GM21529 (cell line): ENCODE measurements at regions not wholly inside any gene's neighbourhood (a gene's known extent, or its start where the extent isn't known, plus 50 kb on each side); places are given as distances from the start of the nearest gene placed in this dataset.
"Not testable (repeated sequence)": the region's sequence is repeated elsewhere in the genome, so short reads cannot be mapped to it uniquely, and the experiment has no call there.

Experiments used
- ATAC-seq: cut with Tn5 transposase; IDR thresholded peaks from one replicate; pipeline ENCODE4 v1.9.1; 2021; ENCODE audit not compliant: unreplicated experiment

DNA sequence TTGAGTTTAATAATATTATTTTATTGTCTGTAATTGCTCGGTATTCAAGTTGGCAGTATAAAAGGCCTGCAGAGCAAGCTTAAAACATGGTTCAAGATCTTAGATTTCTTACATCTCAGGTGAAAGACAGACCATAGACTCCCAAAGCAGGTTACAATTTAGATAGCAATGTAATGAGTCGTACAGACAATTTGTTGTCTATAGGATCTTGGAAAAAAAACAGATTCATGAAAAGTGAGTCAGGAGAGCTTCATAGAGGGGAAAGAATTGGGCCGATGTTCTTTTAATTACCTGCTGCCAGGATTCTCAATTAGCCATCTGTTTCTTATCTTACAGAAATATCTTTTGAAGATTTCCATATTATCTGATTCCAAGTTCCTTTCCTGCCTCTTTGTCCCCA lies 111.5 kb upstream of the IKBKE start:
- ATAC-seq = not testable (repeated sequence)

DNA sequence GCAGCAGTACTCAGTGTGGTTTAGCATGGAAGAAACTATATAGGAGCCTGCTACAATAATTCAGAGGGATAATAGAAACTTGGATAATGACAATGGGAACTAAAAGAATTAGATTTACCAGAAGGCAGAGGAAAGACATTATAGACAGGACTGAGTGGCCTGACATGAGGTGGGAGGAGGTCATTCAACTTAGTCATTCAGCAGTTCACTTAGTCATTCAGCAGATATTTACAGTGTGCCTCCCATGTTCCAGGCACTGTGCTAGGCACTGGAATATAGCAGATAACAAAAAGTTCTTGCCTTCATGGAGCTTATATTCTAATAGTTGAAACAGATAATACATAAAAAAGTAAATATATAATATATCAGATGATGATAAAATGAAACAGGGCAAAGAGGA lies 110.9 kb upstream of the IKBKE start:
- ATAC-seq = not testable (repeated sequence)

DNA sequence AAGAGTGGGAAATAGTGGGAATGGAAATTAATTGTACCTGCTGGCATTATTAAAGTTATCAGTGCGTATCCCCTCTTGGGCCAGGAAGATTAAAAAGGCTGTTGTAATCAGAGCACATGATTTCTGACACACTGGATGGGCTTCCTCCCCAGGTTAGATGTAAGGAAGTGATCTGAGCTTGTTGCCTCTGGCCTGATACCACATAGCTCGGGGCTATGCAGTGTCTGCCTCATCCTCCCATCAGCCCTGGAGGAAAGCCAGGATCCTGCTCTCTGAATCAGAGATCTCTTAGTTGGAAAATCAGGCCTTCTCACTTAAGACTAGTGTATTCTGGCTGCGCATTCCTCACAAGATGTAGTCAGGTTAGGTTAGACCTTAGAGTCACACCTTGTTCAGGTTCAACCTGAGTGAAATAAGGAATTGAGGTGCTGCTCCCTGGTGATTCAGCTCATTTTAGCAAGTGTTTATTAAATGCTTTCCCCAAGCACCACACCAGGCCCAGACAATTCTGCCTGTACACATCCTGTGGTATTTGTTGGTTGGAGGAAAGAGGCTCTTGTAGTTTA lies 108.2 kb upstream of the IKBKE start:
- ATAC-seq = not testable (repeated sequence)

DNA sequence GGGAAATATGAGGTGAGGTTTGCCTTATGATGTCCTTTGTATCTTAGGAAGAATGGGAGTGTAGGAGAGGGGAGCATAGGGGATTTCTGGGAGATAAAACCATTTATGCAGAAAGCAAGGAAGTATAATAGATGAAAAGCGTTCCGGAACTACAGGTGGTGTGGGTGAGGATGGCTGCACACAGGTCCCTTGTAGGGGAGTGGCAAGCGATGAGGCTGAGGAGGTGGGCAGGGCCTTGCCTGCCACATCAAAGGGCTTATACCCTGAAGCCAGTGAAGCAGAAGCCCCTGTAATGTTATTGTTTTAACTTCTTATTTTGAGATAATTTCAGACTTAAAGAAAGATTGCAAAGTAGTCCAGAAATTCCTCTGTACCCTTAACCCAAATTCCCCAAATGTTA lies 107.3 kb upstream of the IKBKE start:
- not testable (repeated sequence) for ATAC-seq

DNA sequence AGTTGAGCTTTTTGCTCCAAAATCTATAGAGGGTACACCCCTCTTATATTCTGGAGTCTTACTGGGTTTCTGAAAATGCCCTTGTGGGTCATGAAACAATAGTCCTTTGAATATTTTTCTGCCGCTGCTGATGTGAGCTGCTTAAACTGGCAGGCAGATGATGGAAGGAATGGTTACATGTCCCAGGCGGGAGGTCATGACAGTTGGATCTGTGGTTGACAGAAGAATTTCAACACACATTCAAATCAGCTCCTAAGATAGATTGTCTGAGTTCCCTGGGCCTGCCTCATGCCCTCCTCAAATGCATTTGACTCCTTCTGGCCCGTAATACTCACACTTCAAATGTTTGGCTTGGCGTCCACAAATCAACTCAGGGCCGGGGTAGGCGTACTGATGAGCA lies 105.0 kb upstream of the IKBKE start:
- ATAC-seq = not testable (repeated sequence)

DNA sequence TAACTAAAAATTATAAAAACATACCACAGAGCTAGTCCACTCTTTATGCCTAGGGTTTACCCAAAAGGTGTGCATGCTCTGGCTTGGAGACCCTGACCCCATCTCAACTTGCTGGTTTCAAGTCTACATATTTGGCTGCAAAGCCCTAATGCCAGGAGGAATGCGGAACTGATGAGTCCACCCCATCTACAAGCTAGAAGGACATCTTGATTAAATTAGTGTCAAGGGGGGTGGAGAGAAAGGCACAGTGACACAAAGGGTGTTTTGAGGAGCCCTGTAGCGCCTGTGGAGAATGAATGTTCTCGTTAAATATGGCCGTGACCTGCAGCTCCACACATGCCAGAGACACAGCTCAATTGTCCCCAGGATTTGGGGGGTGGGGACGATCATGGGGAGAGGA lies 104.1 kb upstream of the IKBKE start:
- not testable (repeated sequence) for ATAC-seq

DNA sequence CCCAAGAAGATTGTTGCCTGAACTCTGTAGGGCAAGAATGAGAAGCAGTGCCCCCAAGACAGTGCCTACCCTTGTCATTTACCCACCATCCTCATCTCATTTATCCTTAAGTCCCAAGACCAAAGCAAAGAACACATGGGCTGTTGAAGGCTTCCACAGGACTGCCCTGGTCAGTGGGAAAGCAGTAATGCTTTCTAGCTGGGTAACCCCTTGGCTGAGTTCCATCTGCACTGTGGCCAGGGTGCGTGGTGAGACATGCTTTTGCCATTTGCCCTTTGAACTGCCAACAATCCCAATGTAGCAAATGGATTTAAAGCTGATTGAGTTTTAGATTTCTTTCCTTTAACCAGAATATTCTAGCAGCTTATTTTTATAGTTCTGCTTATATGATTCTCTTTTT lies 103.5 kb upstream of the IKBKE start:
- not testable (repeated sequence) for ATAC-seq

DNA sequence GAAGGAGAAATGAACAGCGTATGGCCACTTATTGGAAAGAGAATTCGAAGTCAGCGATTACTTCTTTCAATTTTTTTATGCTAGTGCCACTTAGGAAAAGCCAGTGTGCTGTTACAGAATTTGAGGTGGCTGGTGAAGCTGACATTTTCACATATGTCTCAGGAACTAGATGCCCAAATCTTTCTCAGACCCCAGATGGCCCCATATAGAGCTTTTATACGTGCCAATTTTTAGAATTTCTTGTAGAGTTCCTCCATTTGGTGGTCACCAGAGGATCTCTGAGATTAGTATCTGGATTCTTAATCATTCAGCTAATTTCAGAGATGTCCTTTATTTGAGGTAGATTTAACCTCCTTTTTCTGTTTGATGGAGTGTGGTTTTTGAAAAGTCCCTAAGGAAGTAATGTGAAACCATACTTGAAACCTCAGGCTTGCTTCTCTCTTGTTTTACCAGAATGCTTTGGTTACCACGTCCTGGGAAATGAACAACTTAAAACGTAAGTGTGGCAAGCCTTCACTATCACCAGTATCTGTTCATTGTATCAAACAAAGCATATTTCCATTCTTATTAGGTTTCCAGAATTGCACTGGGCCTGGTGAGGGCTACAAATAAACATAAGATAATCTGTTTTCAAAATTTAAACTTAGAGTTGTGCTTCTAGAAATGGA lies 102.2 kb upstream of the IKBKE start:
- ATAC-seq = not testable (repeated sequence)

DNA sequence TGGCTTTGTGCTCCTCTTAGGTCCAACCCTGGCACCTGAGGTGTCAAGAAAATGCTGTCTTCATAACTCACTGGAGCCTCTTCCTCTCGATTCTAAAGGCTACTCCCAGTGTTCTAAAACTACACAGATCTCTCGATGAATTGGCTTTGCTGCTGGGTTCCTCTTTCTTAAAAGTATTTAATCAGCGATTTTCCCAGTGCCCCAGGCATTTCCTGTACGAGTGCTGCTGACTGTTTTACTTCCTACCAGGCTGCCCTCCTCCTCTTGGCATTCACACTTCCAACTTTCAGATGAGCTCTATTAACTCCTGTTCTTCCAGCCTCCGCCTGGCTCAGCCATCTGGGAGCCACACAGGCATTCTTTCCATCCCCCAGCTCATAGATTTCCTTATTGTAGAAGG lies 95.6 kb upstream of the IKBKE start:
- ATAC-seq = not testable (repeated sequence)

DNA sequence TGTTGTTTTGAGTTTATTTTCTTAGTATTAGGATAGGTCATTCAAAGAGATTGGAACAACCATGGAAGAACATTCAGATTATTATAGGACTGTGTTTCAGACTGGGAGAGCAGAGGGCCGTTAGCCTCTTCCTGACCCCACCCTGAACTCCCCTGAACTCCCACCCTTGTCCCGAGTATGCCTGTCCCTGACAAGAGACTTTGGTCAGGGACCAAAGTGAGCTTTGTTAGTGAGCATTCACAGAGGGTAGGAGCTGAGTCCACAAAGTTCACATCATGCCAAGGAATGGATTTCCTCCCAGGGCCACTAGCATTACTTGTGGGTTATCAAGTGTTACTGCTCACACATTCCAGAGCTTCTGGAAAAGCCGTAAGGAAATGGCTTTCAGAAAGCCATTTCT lies 94.7 kb upstream of the IKBKE start:
- not testable (repeated sequence) for ATAC-seq

DNA sequence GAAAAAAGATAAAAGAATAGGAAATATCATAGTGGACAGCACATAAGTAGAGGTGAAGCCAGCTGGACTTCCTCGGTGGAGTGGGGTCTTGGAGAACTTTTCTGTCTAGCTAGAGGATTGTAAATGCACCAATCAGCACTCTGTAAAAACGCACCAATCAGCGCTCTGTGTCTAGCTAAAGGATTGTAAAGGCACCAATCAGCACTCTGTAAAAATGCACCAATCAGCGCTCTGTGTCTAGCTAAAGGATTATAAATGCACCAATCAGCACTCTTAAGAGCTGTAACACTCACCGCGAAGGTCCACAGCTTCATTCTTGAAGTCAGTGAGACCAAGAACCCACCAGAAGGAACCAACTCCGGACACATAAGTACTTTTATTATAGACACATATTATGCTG lies 91.8 kb upstream of the IKBKE start:
- ATAC-seq = not testable (repeated sequence)

DNA sequence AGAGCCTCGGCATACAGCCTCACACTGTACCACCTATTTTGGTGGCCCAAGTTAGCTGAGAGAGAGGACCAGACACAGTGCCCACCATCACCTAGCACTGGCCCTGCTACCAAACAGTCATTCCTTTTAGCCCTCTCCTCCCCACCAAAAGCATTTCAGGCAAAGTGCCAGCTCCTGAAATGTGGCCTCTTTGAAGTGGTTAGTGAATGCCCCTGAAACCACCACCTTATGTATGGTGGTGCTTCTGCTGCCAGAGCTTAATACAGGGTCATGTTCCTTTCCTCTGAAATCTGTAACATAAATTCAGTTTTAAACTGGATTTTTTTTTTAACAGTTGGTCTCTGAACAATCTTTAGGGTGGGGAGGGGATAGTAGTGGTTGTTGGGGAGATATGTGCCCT lies 91.0 kb upstream of the IKBKE start:
- not testable (repeated sequence) for ATAC-seq

DNA sequence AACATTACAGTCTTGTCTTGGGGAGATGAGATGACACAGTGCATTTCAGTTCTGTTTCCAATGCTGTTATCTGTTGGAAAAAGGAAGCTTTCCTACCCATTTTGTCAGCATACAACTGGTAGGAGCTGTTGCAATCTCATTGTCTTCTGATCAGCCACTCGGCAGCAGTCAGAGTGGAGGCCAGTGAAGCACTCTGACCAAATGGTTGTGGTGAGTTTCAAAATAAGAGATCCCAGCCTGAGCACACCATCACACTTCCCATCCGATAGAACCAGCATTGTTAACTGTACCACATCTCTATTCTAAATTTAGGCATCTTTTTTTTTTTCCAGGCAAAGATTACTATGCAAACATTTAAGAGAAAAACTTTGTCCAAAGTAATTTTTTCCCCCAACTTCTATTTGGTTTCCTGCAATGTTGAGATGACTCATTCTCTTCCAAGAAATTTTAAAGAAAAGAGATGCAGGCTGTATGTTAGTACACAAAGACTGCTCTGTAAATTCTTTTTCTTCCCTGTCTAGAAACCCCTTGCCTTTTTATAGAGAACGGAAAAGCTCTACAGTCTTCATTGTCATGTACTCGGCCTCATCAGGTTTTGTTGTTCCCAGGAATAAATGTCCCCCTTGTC lies 90.0 kb upstream of the IKBKE start:
- ATAC-seq = not testable (repeated sequence)

DNA sequence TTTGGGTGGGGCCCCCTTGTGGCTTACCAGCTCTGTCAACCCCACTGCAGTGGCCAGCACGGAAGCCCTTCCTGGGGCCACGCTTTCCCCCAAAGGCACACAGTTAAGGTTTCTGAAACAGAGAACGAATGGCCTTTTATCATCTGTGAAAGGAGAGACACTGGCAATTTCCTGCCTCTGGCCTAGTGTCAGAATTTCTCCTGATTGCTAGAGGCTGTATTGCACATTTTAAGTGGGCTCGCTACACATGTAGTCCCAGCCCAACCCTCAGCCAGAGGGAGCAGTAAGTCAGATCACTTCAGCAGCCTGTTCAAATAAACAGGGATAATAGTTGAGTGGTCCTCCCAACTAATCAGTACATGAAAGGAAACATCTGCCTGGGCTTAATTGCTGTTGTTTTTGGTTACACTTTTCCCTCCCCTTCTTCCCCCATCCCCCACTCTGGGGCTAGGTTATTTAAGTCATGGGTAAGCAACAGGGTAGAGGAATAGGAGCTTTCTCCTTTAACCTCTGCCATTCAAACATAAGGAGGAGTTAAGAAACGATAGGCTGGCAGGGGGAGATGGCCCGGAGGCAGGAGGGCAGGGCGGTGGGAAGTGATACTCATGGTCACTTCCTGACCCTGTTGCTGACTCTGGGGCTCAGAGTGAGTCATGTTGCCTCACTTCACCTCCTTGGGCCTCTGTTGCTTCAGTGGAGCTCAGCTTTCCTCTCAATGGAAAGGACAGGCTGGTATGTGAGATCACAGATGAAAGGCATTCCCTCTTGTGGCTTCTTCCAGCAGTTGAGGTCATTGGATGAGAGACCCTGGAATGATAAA lies 89.3 kb upstream of the IKBKE start:
- not testable (repeated sequence) for ATAC-seq

DNA sequence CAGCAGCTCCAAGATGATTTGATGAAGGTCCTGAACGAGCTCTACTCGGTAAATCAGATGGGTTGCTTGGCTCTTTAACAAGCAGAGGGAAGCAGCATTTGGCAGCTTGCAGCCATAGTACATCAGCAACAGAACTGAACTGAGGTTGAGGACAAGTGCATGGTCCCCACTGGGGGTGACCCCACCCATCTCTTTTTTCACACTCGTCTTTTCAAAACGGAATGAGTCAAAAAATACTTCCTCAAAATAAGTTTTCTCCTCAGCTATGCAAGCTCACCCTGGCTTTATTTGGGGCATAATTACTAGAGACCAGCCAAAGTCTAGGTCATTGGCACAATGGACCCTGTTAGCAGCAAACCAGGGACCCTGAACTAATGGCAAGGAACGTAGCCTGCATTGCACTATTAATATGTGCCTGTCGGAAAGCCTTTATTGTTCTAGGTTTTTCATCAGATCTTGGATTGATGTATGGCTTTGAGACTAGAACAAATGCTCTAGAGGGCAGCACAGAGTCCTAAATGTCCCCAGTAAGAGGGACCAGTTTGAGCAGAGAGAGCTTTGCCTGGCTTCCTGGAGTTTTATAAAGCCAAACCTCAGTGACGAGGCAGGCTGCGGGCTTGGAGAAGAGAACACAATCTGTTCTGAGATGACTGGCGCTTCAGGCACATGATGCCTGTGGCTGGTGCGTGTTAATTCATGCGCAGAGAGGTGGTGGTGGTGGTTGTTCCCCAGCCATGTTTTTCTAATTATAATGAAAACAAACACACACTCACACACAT lies 86.1 kb upstream of the IKBKE start:
- not testable (repeated sequence) for ATAC-seq

DNA sequence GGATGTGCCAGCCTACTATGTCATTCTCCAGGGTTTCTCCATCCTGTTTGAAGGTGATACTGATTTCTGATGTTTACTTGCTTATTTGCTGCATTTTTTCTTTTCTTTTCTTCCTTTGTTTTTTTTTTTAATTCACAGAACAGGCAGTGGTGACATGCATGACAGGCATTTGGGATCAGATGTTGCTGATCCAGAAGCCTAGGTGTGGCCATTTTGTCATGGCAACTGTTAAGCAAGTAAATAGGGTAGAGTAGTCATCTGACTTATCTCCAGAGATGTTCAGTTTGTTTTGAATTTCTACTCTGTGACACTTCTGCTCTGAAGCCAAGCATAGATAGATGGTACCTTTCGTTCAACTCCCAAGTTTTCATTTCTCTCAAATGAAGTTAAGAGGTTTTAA lies 85.4 kb upstream of the IKBKE start:
- ATAC-seq = not testable (repeated sequence)

DNA sequence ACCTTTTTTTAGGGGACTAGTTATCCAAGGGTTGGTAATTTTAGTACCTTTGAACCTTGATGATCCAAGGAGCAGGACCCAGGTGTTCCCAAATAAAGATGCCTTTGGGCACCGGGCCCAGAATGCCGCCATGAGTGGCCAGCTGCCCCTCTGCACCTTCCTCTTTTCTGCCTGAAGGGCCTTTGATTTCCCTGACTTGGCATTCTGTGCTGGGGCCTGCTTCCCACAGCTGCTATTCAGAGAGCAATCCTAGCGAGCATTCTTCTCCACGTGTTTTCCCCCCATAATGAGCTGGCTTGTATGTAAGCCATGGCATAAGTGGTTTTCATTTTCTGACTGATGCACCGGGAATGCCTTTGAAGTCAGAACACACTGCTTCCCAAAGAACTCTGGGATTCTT lies 82.6 kb upstream of the IKBKE start:
- ATAC-seq = not testable (repeated sequence)

DNA sequence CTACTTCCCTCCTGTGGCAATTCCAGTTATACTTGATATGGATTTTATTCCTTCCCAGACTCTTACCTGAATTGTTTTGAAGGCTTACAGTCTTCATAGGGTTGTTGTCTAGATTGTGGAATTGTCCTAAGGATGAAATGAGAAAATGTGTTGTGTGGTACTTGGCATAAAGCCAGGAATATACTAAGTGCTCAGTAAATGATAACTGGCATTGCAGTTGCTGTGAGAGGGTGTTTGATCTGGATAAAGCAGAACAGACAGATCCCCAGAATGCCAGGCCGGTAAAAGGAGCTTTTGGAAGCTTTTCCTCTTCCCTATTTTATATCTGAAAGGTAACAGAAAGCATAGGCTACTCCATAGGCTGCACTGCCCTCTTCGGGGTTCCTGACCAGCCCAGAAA lies 78.4 kb upstream of the IKBKE start:
- ATAC-seq = not testable (repeated sequence)

DNA sequence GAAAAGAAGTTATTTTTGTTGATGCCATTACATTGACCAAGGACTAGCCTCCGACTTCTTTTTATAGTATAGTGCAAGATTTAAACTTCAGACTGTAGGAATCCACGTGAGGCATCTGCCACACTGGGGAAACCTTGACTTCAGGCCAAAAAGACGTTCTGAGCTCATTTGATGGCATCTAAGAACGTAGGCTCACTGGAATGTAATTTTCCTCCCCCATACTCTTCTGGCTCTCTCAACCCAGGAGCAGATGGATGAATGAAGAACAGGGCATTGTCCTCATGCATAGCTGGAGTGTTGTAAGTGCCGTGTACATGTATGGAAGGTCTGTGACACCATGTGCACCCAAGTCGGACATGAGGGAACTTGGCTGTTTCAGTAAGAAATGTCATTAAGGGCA lies 72.8 kb upstream of the IKBKE start:
- not testable (repeated sequence) for ATAC-seq

DNA sequence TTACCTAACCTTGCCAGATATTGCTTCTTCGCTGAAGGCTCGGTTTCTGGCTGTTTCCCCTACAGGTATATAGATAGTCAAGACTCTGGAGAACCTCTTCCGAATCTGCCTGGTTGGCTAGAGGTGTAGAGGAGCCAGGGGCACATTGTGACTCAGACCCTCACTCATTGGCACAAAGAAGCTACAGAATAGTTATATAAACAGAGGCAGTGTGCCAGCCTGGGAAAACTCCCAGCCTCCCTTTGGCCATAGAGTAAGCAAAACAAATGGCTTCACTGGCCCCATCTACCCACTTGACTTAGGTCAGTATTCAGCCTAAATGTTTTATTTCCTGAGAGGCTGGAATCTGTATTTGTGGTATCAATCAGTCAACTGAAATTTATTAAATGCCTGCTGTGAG lies 72.0 kb upstream of the IKBKE start:
- ATAC-seq = not testable (repeated sequence)
